KMS-11 (cell line): ENCODE measurements at regions not wholly inside any gene's neighbourhood (a gene's known extent, or its start where the extent isn't known, plus 50 kb on each side); places are given as distances from the start of the nearest gene placed in this dataset.

ENCODE experiments used
- H2AFZ ChIP-seq: fragments of 200-600 bp; sonication (generic); 2 replicates; pipeline ENCODE4 v1.6.1; 2016; ENCODE audit warnings: antibody characterized with exemption, mixed run types, low read depth
- H3K27ac ChIP-seq: fragments of 200-600 bp; sonication (generic); 2 replicates; pipeline ENCODE4 v1.6.1; 2016; ENCODE audit warnings: mild to moderate bottlenecking, mixed run types
- H3K27me3 ChIP-seq: fragments of 200-600 bp; sonication (generic); 2 replicates; pipeline ENCODE4 v1.6.1; 2017; ENCODE audit warnings: mild to moderate bottlenecking, low read depth, mixed run types, moderate library complexity; ENCODE audit not compliant: insufficient read depth
- H3K36me3 ChIP-seq: fragments of 200-600 bp; sonication (generic); 2 replicates; pipeline ENCODE4 v1.6.1; 2017; ENCODE audit warnings: mild to moderate bottlenecking, mixed run types; ENCODE audit not compliant: insufficient read depth
- H3K4me1 ChIP-seq: fragments of 200-600 bp; sonication (generic); 2 replicates; pipeline ENCODE4 v1.6.1; 2016; ENCODE audit warnings: mild to moderate bottlenecking, low read depth, mixed run types; ENCODE audit not compliant: poor library complexity, severe bottlenecking
- H3K4me2 ChIP-seq: fragments of 200-600 bp; sonication (generic); 2 replicates; pipeline ENCODE4 v1.7.0; 2016; ENCODE audit warnings: mild to moderate bottlenecking, mixed run types
- H3K4me3 ChIP-seq: fragments of 200-600 bp; sonication (generic); IDR thresholded peaks from 2 replicates; pipeline ENCODE4 v1.6.1; 2017; ENCODE audit warnings: low read depth, low read length, mixed read lengths; ENCODE audit not compliant: insufficient read depth
- H3K79me2 ChIP-seq: fragments of 200-600 bp; sonication (generic); 2 replicates; pipeline ENCODE4 v1.6.1; 2016; ENCODE audit warnings: low read depth, mixed run types; ENCODE audit not compliant: insufficient read depth
- H3K9ac ChIP-seq: fragments of 200-600 bp; sonication (generic); 2 replicates; pipeline ENCODE4 v1.6.1; 2016; ENCODE audit warnings: mild to moderate bottlenecking, mixed run types
- H4K20me1 ChIP-seq: fragments of 200-600 bp; sonication (generic); 2 replicates; pipeline ENCODE4 v1.6.1; 2016; ENCODE audit warnings: mild to moderate bottlenecking, mixed run types; ENCODE audit not compliant: insufficient read depth
- CTCF ChIP-seq: fragments of 200-600 bp; sonication (generic); conservative IDR thresholded peaks from 2 replicates; pipeline ENCODE4 v1.6.1; 2017; ENCODE audit warnings: low read depth, mild to moderate bottlenecking, antibody characterized with exemption, low read length, moderate library complexity, mixed read lengths

GRCh38 chr1:5664081-5664768, 328.0 kb downstream of the NPHP4 start:
- H3K27me3 ChIP-seq = peaks cover 14% of the 10 kb centered on the region; the same call in 1 of the 2 replicates

GRCh38 chr1:5662744-5663126, 329.5 kb downstream of the NPHP4 start:
- Histone ChIP-seq H4K20me1 (no peaks in the 10 kb centered on the region), H3K9ac (no peak overlapping the region), H3K4me1 (no peaks in the 10 kb centered on the region), H3K27ac (no peak overlapping the region), H3K4me2 (no peak overlapping the region), H3K4me3 (no peak overlapping the region), H3K79me2 (no peaks in the 10 kb centered on the region), H3K27me3 (peaks cover 8% of the 10 kb centered on the region; the same call in 1 of the 2 replicates), H3K36me3 (no peaks in the 10 kb centered on the region), H2AFZ (no peak overlapping the region)
- no peak for TF ChIP-seq CTCF

More at GRCh38 chr1:5664081-5664768, 328.0 kb downstream of the NPHP4 start:
- H2AFZ ChIP-seq = no peak overlapping the region
- no peaks in the 10 kb centered on the region for H3K4me1 ChIP-seq
- H3K79me2 ChIP-seq = no peaks in the 10 kb centered on the region
- no peak overlapping the region for H3K4me2 ChIP-seq
- no peak overlapping the region for H3K27ac ChIP-seq
- H3K9ac ChIP-seq = no peak overlapping the region
- H3K4me3 ChIP-seq = no peak overlapping the region
- no peak for TF ChIP-seq CTCF
- no peaks in the 10 kb centered on the region for H4K20me1 ChIP-seq
- H3K36me3 ChIP-seq = no peaks in the 10 kb centered on the region

GRCh38 chr1:5662086-5662743, 330.0 kb downstream of the NPHP4 start:
- no peaks in the 10 kb centered on the region for H3K4me1 ChIP-seq

More at GRCh38 chr1:5662086-5662743, 330.0 kb downstream of the NPHP4 start:
- no peak overlapping the region for H3K4me2 ChIP-seq
- no peaks in the 10 kb centered on the region for H4K20me1 ChIP-seq
- H3K27ac ChIP-seq = no peak overlapping the region
- H3K79me2 ChIP-seq = no peaks in the 10 kb centered on the region
- no peak overlapping the region for H2AFZ ChIP-seq
- peaks cover 8% of the 10 kb centered on the region; the same call in 1 of the 2 replicates for H3K27me3 ChIP-seq
- no peak overlapping the region for H3K9ac ChIP-seq
- no peak overlapping the region for H3K4me3 ChIP-seq
- no peak for TF ChIP-seq CTCF
- H3K36me3 ChIP-seq = no peaks in the 10 kb centered on the region
